Fibroblast of peridontal ligament (primary cell): ENCODE measurements at regions not wholly inside any gene's neighbourhood (a gene's known extent, or its start where the extent isn't known, plus 50 kb on each side); places are given as distances from the start of the nearest gene placed in this dataset.

Experiments
- DNase-seq: peaks from one replicate; pipeline ENCODE4 v3.0.0-alpha.2; 2010; ENCODE audit errors: extremely low read depth

GRCh38 chr5:160175438-160176218 is 53.7 kb upstream of the FABP6 start:
- DNase-seq = no peak

GRCh38 chr5:160174780-160175437 is 54.4 kb upstream of the FABP6 start:
- no peak for DNase-seq

GRCh38 chr5:160174290-160174689 is 55.0 kb upstream of the FABP6 start:
- no peak for DNase-seq

- DNase-seq = no peak
These were observed 52.4 kb upstream of the PWWP2A start for GRCh38 chr5:160171666-160172065.

- DNase-seq = peak; percentile 94
These were observed 50.1 kb upstream of the PWWP2A start for GRCh38 chr5:160169326-160169725.
